HepG2 (cell line): ENCODE measurements at regions not wholly inside any gene's neighbourhood (a gene's known extent, or its start where the extent isn't known, plus 50 kb on each side); places are given as distances from the start of the nearest gene placed in this dataset.

Experiments used
- ATAC-seq: fragments of 200-7000 bp; cut with Tn5 transposase; 3 replicates; pipeline ENCODE4 v1.9.1; 2020; ENCODE audit warnings: mild to moderate bottlenecking, moderate library complexity
- BruUV-seq: library from RNA; stranded (reverse); fragments of 400-500 nt; replicated peaks from 2 replicates; lab custom pipeline; 2021; lab: Mats Ljungman, UMichigan
- CTCF ChIA-PET: fragments of 300-600 bp; formaldehyde crosslinking; extraction: SDS; loops from one replicate; lab custom pipeline; 2021; ENCODE audit warnings: low total read pairs, inconsistent platforms, low intra/inter-chr PET ratio; lab: Yijun Ruan, JAX
- POLR2A ChIA-PET: fragments of 350-600 bp; sonication (Branson Sonifier 250); formaldehyde crosslinking; loops from one replicate; lab custom pipeline; 2020; ENCODE audit warnings: antibody characterized with exemption, inconsistent platforms; lab: Yijun Ruan, JAX
- DNase-seq: peaks from one replicate; pipeline ENCODE4 v3.0.0-alpha.2; 2015; ENCODE audit warnings: low spot score
- FAIRE-seq: peaks from 3 replicates; lab custom pipeline; 2011; peaks lifted over from hg19 to GRCh38; lab: Jason Lieb, UNC
- H2AFZ ChIP-seq: one replicate; pipeline ENCODE4 v1.6.1; 2011; ENCODE audit warnings: low read length, inconsistent platforms
- H3K27ac ChIP-seq: fragments of 300-600 bp; 3 replicates; pipeline ENCODE4 v1.8.0; 2011; ENCODE audit warnings: mixed run types, mild to moderate bottlenecking, mixed read lengths, low read length, inconsistent platforms; ENCODE audit not compliant: insufficient read depth; ENCODE audit errors: extremely low read length
- H3K27me3 ChIP-seq, 2 experiments: fragments of 200-600 bp in 1 of 2; 2 replicates in 1 of 2; 3 replicates in 1 of 2; pipeline versions ENCODE4 v1.6.0 to v1.8.0; 2011; ENCODE audit warnings: low read length in 2 of 2, mild to moderate bottlenecking in 2 of 2, moderate library complexity in 2 of 2, inconsistent platforms in 1 of 2; ENCODE audit not compliant: insufficient read depth in 2 of 2, control insufficient read depth in 1 of 2
- H3K36me3 ChIP-seq, 2 experiments: fragments of 200-600 bp in 1 of 2; replicated peaks in 1 of 2; 2 replicates in 1 of 2; 3 replicates in 1 of 2; pipeline versions ENCODE4 v1.5.1 to v1.8.0; 2011; ENCODE audit warnings: low read length in 2 of 2, inconsistent platforms in 1 of 2; ENCODE audit not compliant: insufficient read depth in 2 of 2, control insufficient read depth in 1 of 2
- H3K4me1 ChIP-seq: 2 replicates; pipeline ENCODE4 v1.5.1; 2012; ENCODE audit warnings: low read length, inconsistent platforms; ENCODE audit not compliant: insufficient read depth
- H3K4me2 ChIP-seq: 2 replicates; pipeline ENCODE4 v1.6.0; 2011; ENCODE audit warnings: low read depth, low read length, inconsistent platforms
- H3K4me3 ChIP-seq, 3 experiments: fragments of 200-600 bp in 1 of 3; sonication (generic), shearing (Covaris generic) in 1 of 3; replicated peaks in 1 of 3; 2 replicates each; pipeline ENCODE4 v1.5.1; 2011 to 2016; ENCODE audit warnings: low read length in 3 of 3, inconsistent platforms in 2 of 3, low read depth in 2 of 3, mild to moderate bottlenecking in 2 of 3, control low read depth in 1 of 3, mixed read lengths in 1 of 3; ENCODE audit not compliant: insufficient read depth in 1 of 3
- H3K79me2 ChIP-seq: one replicate; pipeline ENCODE4 v1.6.1; 2011; ENCODE audit warnings: low read length, inconsistent platforms; ENCODE audit not compliant: insufficient read depth
- H3K9ac ChIP-seq: 2 replicates; pipeline ENCODE4 v1.6.0; 2011; ENCODE audit warnings: mild to moderate bottlenecking, low read depth, low read length, inconsistent platforms; ENCODE audit not compliant: insufficient read depth
- H3K9me3 ChIP-seq: 2 replicates; pipeline ENCODE4 v1.5.1; 2012; ENCODE audit warnings: mild to moderate bottlenecking, low read length
- H4K20me1 ChIP-seq: 2 replicates; pipeline ENCODE4 v1.6.0; 2011; ENCODE audit warnings: inconsistent platforms, mild to moderate bottlenecking, low read length, moderate library complexity; ENCODE audit not compliant: insufficient read depth
- BCL6 ChIP-seq: IDR thresholded peaks from 2 replicates; pipeline ENCODE4 v1.6.1; 2016; ENCODE audit warnings: missing genetic modification reagents, missing compliant biosample characterization
- CHD2 ChIP-seq: IDR thresholded peaks from 2 replicates; pipeline ENCODE4 v1.6.1; 2011; ENCODE audit warnings: low read depth, low read length, improper control_type of control experiment
- DPF2 ChIP-seq: sonication (generic); formaldehyde crosslinking; IDR thresholded peaks from 2 replicates; pipeline ENCODE4 v1.4.0; 2020; ENCODE audit warnings: mild to moderate bottlenecking, low read depth, missing genetic modification reagents, borderline replicate concordance
- EHMT2 ChIP-seq: fragments of 200-600 bp; sonication (generic); IDR thresholded peaks from 2 replicates; pipeline ENCODE4 v1.7.0; 2017; ENCODE audit warnings: antibody characterized with exemption, low read depth, low read length, borderline replicate concordance
- GATA4 ChIP-seq: sonication (generic); IDR thresholded peaks from 2 replicates; pipeline ENCODE4 v1.6.1; 2016; ENCODE audit warnings: antibody characterized with exemption, low read depth, borderline replicate concordance
- GFI1 ChIP-seq: sonication (generic); formaldehyde crosslinking; IDR thresholded peaks from 2 replicates; pipeline ENCODE4 v1.5.0; 2020; ENCODE audit warnings: missing genetic modification reagents, mild to moderate bottlenecking, borderline replicate concordance
- IRX3 ChIP-seq: sonication (generic); formaldehyde crosslinking; IDR thresholded peaks from 2 replicates; pipeline ENCODE4 v1.8.1; 2023; ENCODE audit warnings: mild to moderate bottlenecking, low read depth, missing genetic modification reagents, borderline replicate concordance
- LCORL ChIP-seq, 2 experiments: fragments of 450-650 bp in 1 of 2; sonication (generic) in 1 of 2; formaldehyde crosslinking in 1 of 2; IDR thresholded peaks; 2 replicates each; pipeline versions ENCODE4 v1.5.0 to v1.6.1; 2017 to 2020; ENCODE audit warnings: antibody characterized with exemption in 1 of 2, missing genetic modification reagents in 1 of 2
- SP2 ChIP-seq: sonication (generic); formaldehyde crosslinking; IDR thresholded peaks from 2 replicates; pipeline ENCODE4 v1.5.1; 2020; ENCODE audit warnings: mild to moderate bottlenecking, missing genetic modification reagents
- SP5 ChIP-seq: IDR thresholded peaks from 2 replicates; pipeline ENCODE4 v1.6.1; 2016; ENCODE audit warnings: low read depth, borderline replicate concordance
- TEAD3 ChIP-seq: optimal IDR thresholded peaks from 2 replicates; pipeline ENCODE3; 2016; ENCODE audit warnings: borderline replicate concordance
- ZBTB3 ChIP-seq: sonication (generic); formaldehyde crosslinking; IDR thresholded peaks from 2 replicates; pipeline ENCODE4 v1.4.0; 2020; ENCODE audit warnings: low read depth, mild to moderate bottlenecking, moderate library complexity, missing genetic modification reagents, borderline replicate concordance
- ZNF616 ChIP-seq: sonication (generic); formaldehyde crosslinking; IDR thresholded peaks from 2 replicates; pipeline ENCODE4 v1.5.0; 2020; ENCODE audit warnings: low read depth, mild to moderate bottlenecking, missing genetic modification reagents
- ZNF703 ChIP-seq: sonication (generic); formaldehyde crosslinking; IDR thresholded peaks from 2 replicates; pipeline ENCODE4 v1.5.1; 2020; ENCODE audit warnings: missing genetic modification reagents, mild to moderate bottlenecking, moderate library complexity, borderline replicate concordance
- ZNF720 ChIP-seq: sonication (generic); formaldehyde crosslinking; IDR thresholded peaks from 2 replicates; pipeline ENCODE4 v1.4.0; 2020; ENCODE audit warnings: missing genetic modification reagents
- ZNF784 ChIP-seq: sonication (generic); formaldehyde crosslinking; IDR thresholded peaks from 2 replicates; pipeline ENCODE4 v1.5.1; 2020; ENCODE audit warnings: missing genetic modification reagents, mild to moderate bottlenecking, borderline replicate concordance
- WGBS: methylation state at CpG from one replicate; pipeline ENCODE4 v1.1.6; 2017; ENCODE audit warnings: low lambda C conversion rate; 5-methylcytosine and 5-hydroxymethylcytosine counted together
- in situ Hi-C: cut with HindIII; loops from 2 replicates; pipeline ENCODE4 v1.10.0; 2017; ENCODE audit warnings: low pct_unique_long_range_greater_than_20kb; ENCODE audit not compliant: extremely low pct_ligation_motif_present
- intact Hi-C: fragments of 100-400 bp; cut with micrococcal nuclease; formaldehyde crosslinking; loops from one replicate; pipeline ENCODE4 v1.10.0; 2022; ENCODE audit not compliant: unreplicated experiment
- TF ChIP-seq, protein P1 (sequence below), 2 experiments: fragments of 450-650 bp in 1 of 2; sonication (generic) in 1 of 2; formaldehyde crosslinking; IDR thresholded peaks; 2 replicates each; pipeline versions ENCODE4 v1.5.0 to v1.8.0; 2020 to 2022; ENCODE audit warnings: mild to moderate bottlenecking in 1 of 2, missing genetic modification reagents in 1 of 2
- TF ChIP-seq, protein P2 (sequence below): sonication (generic); formaldehyde crosslinking; IDR thresholded peaks from 2 replicates; pipeline ENCODE4 v1.5.0; 2020; ENCODE audit warnings: missing genetic modification reagents

DNA sequence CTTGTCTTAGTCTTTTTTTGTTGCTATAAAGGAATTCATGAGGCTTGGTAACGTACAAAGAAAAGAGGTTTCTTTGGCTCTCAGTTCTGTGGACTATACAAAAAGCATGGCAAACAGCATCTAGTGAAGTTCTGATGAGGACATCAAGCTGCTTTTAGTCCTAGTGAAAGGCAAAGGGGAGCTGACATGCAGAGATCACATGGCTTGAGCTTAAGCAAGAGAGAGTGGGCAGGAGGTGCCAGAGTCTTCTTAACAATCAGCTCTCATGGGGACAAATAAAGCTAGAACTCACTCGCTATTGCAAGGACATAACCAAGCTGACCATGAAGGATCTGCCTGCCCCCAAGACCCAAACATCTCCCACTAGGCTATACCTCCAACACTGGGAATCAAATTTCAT, 1063.1 kb downstream of the PCDH7 start:
- Histone ChIP-seq H3K9me3 (no peaks in the 10 kb centered on the region), H4K20me1 (no peaks in the 10 kb centered on the region), H3K4me3 (no peak overlapping the region), H3K4me1 (no peaks in the 10 kb centered on the region), H3K27me3 (no peaks in the 10 kb centered on the region), H3K4me2 (no peak overlapping the region), H3K36me3 (no peaks in the 10 kb centered on the region), H3K79me2 (no peaks in the 10 kb centered on the region), H3K9ac (no peak overlapping the region), H3K27ac (no peak overlapping the region), H2AFZ (no peak overlapping the region)
- BruUV-seq: no TSS peak
- 2% methylated on average over 2 of the region's 2 CpGs for WGBS
- no peak for TF ChIP-seq CHD2
- TF ChIP-seq, protein P1, sequence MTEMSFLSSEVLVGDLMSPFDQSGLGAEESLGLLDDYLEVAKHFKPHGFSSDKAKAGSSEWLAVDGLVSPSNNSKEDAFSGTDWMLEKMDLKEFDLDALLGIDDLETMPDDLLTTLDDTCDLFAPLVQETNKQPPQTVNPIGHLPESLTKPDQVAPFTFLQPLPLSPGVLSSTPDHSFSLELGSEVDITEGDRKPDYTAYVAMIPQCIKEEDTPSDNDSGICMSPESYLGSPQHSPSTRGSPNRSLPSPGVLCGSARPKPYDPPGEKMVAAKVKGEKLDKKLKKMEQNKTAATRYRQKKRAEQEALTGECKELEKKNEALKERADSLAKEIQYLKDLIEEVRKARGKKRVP (CRISPR knock-in tag; IDR thresholded peaks at IDR 0.05): no peak
- TF ChIP-seq, protein P2, sequence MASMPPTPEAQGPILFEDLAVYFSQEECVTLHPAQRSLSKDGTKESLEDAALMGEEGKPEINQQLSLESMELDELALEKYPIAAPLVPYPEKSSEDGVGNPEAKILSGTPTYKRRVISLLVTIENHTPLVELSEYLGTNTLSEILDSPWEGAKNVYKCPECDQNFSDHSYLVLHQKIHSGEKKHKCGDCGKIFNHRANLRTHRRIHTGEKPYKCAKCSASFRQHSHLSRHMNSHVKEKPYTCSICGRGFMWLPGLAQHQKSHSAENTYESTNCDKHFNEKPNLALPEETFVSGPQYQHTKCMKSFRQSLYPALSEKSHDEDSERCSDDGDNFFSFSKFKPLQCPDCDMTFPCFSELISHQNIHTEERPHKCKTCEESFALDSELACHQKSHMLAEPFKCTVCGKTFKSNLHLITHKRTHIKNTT (CRISPR knock-in tag): no peak
- DNase-seq (no peak), ATAC-seq (no peak), FAIRE-seq (no peak)
- in situ Hi-C loops (no loop called here), intact Hi-C loops (no loop called here)
- ChIA-PET POLR2A (no interaction called here), CTCF (no interaction called here)

DNA sequence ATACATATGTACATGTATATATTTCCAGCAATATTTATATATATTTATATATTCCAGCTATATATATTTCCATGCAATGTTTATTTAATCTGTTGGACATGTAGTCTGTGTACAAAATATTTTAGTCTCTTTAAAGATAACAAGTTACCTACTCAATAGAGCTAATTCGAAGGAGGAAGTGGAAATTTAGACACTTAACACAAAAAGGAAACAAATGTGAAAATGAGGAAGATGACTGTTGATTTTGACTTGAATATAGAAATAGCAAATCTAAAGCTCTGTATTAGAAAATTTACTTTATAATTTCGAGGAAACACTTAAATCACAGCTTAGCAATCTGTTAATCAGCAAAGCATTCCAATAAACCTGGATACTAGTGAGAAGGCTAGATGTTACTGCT, 1064.4 kb downstream of the PCDH7 start:
- BruUV-seq: no TSS peak
- no peak for FAIRE-seq
- ATAC-seq: no peak
- DNase-seq: no peak
- Histone ChIP-seq H3K4me3 (no peak overlapping the region), H3K4me2 (no peak overlapping the region), H3K9me3 (0 out of 2 replicates have a peak, but pooled peaks cover 4% of the 10 kb centered on the region), H3K4me1 (no peaks in the 10 kb centered on the region), H3K27me3 (no peaks in the 10 kb centered on the region), H3K9ac (no peak overlapping the region), H3K79me2 (no peaks in the 10 kb centered on the region), H3K27ac (no peak overlapping the region), H3K36me3 (no peaks in the 10 kb centered on the region), H4K20me1 (no peaks in the 10 kb centered on the region), H2AFZ (no peak overlapping the region)
- intact Hi-C loops: no loop called here
- in situ Hi-C loops: no loop called here
- CTCF ChIA-PET: no interaction called here
- 0% methylated on average over 2 of the region's 2 CpGs for WGBS
- POLR2A ChIA-PET: no interaction called here
- TF ChIP-seq TEAD3 (CRISPR knock-in tag) (no peak), EHMT2 (no peak), ZNF720 (CRISPR knock-in tag) (no peak), IRX3 (CRISPR knock-in tag) (no peak), LCORL (IDR thresholded peaks at IDR 0.05) (no peak), LCORL (CRISPR knock-in tag; IDR thresholded peaks at IDR 0.05) (no peak), BCL6 (CRISPR knock-in tag) (no peak), ZNF703 (CRISPR knock-in tag) (no peak), SP5 (CRISPR knock-in tag) (no peak), GFI1 (CRISPR knock-in tag) (no peak), SP2 (CRISPR knock-in tag) (no peak), ZNF616 (CRISPR knock-in tag) (no peak), ZNF784 (CRISPR knock-in tag) (no peak), GATA4 (no peak), ZBTB3 (no peak), DPF2 (CRISPR knock-in tag) (no peak)
